ENCODE measurements at regions not wholly inside any gene's neighbourhood (a gene's known extent, or its start where the extent isn't known, plus 50 kb on each side); places are given as distances from the start of the nearest gene placed in this dataset.
A peak's percentile ranks its signal among the peaks of the same experiment; 100 is the strongest.

GRCh38 chr2:188805219-188805618 lies 169.0 kb upstream of the COL3A1 start:
- BruUV-seq (replicated peaks): no TSS peak
- Histone ChIP-seq H3K27me3 (replicated peaks; ENCODE audit: insufficient read depth, low read depth, low read length, poor library complexity) (no peaks in the 10 kb centered on the region), H3K4me1 (ENCODE audit: insufficient read depth, low read length, poor library complexity, severe bottlenecking) (peaks cover 12% of the 10 kb centered on the region), H3K9me3 (ENCODE audit: low read depth, low read length, poor library complexity, severe bottlenecking) (peaks cover 14% of the 10 kb centered on the region), H3K27ac (ENCODE audit: low read depth, low read length, poor library complexity, severe bottlenecking) (no peak overlapping the region), H3K4me3 (ENCODE audit: low read depth, low read length, poor library complexity, severe bottlenecking) (no peak overlapping the region), H3K36me3 (ENCODE audit: insufficient read depth, low read length, poor library complexity, severe bottlenecking) (no peaks in the 10 kb centered on the region)
- POLR2A ChIA-PET (ENCODE audit: low non-redundant PET): no interaction called here
- TF ChIP-seq EZH2 (IDR thresholded peaks at IDR 0.05; ENCODE audit: borderline replicate concordance, low read depth, low read length, poor library complexity, severe bottlenecking) (no peak), CTCF (conservative IDR thresholded peaks at IDR 0.05; ENCODE audit: low read depth, low read length) (no peak)
- intact Hi-C loops (cut with micrococcal nuclease; ENCODE audit: unreplicated experiment): no loop called here
- no peak for DNase-seq (ENCODE audit: low spot score)
- CTCF ChIA-PET: no interaction called here

- intact Hi-C loops (cut with micrococcal nuclease; ENCODE audit: unreplicated experiment): no loop called here
- TF ChIP-seq CTCF (conservative IDR thresholded peaks at IDR 0.05; ENCODE audit: low read depth, low read length) (no peak), EZH2 (IDR thresholded peaks at IDR 0.05; ENCODE audit: borderline replicate concordance, low read depth, low read length, poor library complexity, severe bottlenecking) (no peak)
- peak; percentile 88 for DNase-seq (ENCODE audit: low spot score)
- Histone ChIP-seq H3K36me3 (ENCODE audit: insufficient read depth, low read length, poor library complexity, severe bottlenecking) (no peaks in the 10 kb centered on the region), H3K27ac (ENCODE audit: low read depth, low read length, poor library complexity, severe bottlenecking) (no peak overlapping the region), H3K4me1 (ENCODE audit: insufficient read depth, low read length, poor library complexity, severe bottlenecking) (peaks cover 12% of the 10 kb centered on the region), H3K4me3 (ENCODE audit: low read depth, low read length, poor library complexity, severe bottlenecking) (no peak overlapping the region), H3K27me3 (replicated peaks; ENCODE audit: insufficient read depth, low read depth, low read length, poor library complexity) (no peaks in the 10 kb centered on the region), H3K9me3 (ENCODE audit: low read depth, low read length, poor library complexity, severe bottlenecking) (no peaks in the 10 kb centered on the region)
- CTCF ChIA-PET: no interaction called here
- POLR2A ChIA-PET (ENCODE audit: low non-redundant PET): no interaction called here
- BruUV-seq (replicated peaks): no TSS peak
Observed at GRCh38 chr2:188808947-188809355, 165.2 kb upstream of the COL3A1 start.

GRCh38 chr2:188810586-188810985 lies 163.6 kb upstream of the COL3A1 start:
- Histone ChIP-seq H3K4me1 (ENCODE audit: insufficient read depth, low read length, poor library complexity, severe bottlenecking) (peaks cover 12% of the 10 kb centered on the region), H3K27ac (ENCODE audit: low read depth, low read length, poor library complexity, severe bottlenecking) (no peak overlapping the region), H3K9me3 (ENCODE audit: low read depth, low read length, poor library complexity, severe bottlenecking) (no peaks in the 10 kb centered on the region), H3K4me3 (ENCODE audit: low read depth, low read length, poor library complexity, severe bottlenecking) (no peak overlapping the region), H3K36me3 (ENCODE audit: insufficient read depth, low read length, poor library complexity, severe bottlenecking) (no peaks in the 10 kb centered on the region), H3K27me3 (replicated peaks; ENCODE audit: insufficient read depth, low read depth, low read length, poor library complexity) (no peaks in the 10 kb centered on the region)
- BruUV-seq (replicated peaks): no TSS peak
- POLR2A ChIA-PET (ENCODE audit: low non-redundant PET): no interaction called here
- intact Hi-C loops (cut with micrococcal nuclease; ENCODE audit: unreplicated experiment): no loop called here
- CTCF ChIA-PET: no interaction called here
- DNase-seq (ENCODE audit: low spot score): no peak
- TF ChIP-seq CTCF (conservative IDR thresholded peaks at IDR 0.05; ENCODE audit: low read depth, low read length) (no peak), EZH2 (IDR thresholded peaks at IDR 0.05; ENCODE audit: borderline replicate concordance, low read depth, low read length, poor library complexity, severe bottlenecking) (no peak)

All from A673 (cell line).